GM19035 (cell line): ENCODE measurements at regions not wholly inside any gene's neighbourhood (a gene's known extent, or its start where the extent isn't known, plus 50 kb on each side); places are given as distances from the start of the nearest gene placed in this dataset.
A peak's percentile ranks its signal among the peaks of the same experiment; 100 is the strongest.
"Not testable (repeated sequence)": the region's sequence is repeated elsewhere in the genome, so short reads cannot be mapped to it uniquely, and the experiment has no call there.

Experiments
- ATAC-seq: cut with Tn5 transposase; IDR thresholded peaks from one replicate; pipeline ENCODE4 v1.9.1; 2021; ENCODE audit not compliant: unreplicated experiment

- peak; percentile 43 for ATAC-seq
Observed at GRCh38 chr6:119442776-119443184, 93.2 kb upstream of the MAN1A1 start.

DNA sequence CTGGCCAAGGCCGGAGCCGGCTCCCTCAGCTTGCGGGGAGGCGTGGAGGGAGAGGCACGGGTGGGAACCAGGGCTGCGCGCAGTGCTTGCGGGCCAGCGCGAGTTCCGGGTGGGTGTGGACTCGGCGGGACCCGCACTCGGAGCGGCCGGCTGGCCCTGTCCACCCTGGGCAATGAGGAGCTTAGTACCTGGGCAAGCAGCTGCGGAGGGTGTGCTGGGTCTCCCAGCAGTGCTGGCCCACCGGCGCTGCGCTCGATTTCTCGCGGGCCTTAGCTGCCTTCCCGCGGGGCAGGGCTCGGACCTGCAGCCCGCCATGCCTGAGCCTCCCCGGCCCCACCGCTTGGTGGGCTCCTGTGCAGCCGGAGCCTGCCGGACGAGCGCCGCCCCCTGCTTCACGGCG is 91.4 kb upstream of the MAN1A1 start:
- no peak for ATAC-seq

DNA sequence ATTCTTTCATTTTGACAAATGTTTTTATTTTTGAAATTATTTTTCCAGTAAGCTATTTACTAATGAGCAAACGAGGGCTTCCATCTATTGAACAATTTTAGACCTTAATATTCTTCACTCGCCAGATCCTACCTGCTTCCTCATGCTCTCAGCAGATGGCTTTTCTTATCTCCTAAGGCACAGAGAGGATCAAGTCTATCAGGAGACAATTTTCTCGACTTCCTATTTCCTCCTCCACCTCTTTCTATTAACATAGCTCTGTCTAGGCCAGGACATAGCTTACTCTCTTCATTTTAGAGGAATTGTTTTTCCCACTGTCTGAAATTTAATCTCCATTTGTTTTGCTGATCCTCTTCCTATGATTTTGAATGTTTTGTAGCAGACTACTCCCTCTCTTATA is 87.0 kb upstream of the MAN1A1 start:
- no peak for ATAC-seq

DNA sequence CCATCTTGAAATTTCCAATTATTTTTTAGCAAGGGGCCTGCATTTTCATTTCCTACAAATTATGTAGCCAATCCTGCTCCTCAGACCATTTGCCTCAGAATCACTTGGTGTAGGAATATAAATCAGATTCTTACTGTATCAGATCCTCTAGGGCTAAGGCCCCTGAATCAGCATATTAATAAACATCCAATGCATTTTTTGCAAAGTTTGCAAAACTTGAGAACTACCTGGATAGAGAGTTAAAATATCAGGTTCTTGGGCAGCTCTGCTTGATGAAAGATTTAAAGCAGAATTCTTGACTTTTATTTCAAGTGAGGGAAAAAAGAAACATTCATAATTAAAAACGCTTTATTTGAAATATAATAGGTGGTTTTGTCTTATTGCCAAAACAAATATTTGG is 82.2 kb upstream of the MAN1A1 start:
- ATAC-seq, result no peak

DNA sequence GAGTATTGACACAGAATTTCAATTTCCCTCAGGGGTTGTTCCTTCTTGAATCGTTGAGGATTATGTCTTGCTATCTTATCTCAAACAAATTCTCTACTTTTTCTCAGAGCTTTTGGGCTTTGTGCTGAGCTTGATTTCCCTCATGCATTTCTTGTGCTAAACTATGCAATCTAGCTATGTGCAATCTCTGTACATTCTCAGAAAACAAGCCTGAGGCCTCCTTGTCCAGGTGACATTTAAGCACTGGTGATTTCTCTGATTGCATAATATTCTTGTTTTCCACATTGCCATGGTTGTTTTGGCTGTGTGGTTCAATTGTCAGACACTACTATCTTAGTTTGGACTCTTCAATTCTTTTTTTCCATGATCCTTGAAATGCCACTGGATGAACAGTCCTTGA is 81.2 kb upstream of the MAN1A1 start:
- ATAC-seq, result no peak

DNA sequence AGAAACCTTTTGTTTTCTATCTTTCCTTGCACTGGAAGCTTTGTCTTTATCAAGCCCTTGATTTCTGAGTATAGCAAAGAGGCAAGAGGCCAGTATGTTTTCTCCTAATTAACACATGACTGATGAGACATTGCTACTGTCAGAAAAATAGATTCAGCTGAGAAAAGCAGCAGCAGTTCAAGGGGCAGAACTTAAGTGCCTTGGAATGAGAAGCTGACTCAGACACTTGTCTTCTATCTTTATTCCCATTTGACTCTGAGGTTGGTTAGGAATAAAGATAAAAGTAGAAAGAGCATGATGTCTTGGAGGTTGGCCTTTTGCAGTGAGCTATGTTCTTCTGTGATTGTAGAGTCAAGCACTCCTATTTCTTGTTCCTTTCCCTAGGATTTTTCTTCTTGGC is 79.1 kb upstream of the MAN1A1 start:
- ATAC-seq, result no peak

DNA sequence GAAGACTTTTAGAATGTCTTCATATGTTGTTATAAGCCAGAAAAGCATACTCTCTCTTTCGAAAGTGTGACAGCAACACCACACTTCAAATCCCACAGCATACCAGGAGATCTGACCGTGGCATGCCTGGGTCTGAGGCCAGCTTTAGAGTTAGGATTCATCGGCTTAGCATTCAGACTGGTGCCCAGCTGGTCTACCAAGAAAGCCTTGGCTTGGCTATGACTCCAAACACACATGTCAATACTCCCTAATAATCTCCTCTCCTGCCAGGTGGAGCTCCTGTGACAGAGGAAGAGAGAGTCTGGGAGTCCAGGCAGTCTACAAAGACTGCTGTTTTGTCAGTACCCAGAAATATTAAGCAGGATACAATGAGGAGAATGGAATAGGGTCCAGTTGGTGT is 77.1 kb upstream of the MAN1A1 start:
- no peak for ATAC-seq

DNA sequence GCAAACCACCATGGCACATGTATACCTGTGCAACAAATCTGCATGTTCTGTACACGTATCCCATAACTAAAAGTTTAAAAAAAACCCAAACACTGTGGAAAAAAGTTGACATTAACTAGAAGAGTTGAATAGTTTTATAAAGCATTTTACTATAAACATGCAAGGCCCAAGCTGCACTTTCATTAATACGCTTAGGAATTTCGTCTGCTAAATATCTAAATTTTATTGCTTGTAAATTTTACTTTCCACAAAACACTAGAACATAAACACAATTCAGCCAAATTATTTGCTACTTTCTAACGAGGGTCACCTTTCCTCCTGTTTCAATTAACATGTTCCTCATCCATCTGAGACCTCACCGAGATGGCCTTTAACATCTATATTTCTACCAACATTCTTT is 74.4 kb upstream of the MAN1A1 start:
- no peak for ATAC-seq

DNA sequence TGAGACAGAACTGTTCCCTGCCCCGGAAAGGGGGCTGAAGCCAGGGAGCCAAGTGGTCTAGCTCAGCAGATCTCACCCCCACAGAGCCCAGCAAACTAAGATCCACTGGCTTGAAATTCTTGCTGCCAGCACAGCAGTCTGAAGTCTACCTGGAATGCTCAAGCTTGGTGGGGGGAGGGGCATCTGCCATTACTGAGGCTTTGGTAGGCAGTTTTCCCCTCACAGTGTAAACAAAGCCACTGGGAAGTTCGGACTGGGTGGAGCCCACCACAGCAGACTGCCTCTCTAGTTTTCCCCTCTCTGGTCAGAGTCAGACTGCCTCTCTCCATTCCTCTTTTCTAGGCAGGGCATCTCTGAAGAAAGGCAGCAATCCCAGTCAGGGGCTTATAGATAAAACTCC is 68.5 kb upstream of the MAN1A1 start:
- ATAC-seq, result not testable (repeated sequence)

DNA sequence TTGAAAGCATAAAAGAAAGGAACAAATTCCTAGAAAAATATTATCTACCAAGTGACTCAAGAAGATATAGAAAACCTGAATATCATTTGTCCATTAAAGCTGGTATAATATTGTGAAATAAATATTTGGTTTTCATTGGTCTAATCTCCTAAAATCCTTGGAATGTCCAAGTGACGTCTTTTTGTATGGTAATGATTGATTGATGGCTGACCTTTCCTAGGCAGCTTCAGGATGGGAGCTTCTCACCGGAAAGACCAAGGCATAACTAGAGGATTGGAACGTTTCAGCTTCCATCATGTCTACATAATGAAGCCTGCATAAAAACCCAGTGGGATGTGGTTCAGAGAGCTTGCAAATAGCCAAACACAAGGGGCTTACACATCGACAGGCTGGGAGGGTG is 57.6 kb upstream of the MAN1A1 start:
- no peak for ATAC-seq

DNA sequence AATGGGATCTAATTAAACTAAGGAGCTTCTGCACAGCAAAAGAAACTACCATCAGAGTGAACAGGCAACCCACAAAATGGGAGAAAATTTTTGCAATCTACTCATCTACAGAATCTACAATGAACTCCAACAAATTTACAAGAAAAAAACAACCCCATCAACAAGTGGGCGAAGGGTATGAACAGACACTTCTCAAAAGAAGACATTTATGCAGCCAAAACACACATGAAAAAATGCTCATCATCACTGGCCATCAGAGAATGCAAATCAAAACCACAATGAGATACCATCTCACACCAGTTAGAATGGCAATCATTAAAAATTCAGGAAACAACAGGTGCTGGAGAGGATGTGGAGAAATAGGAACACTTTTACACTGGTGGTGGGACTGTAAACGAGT is 55.6 kb upstream of the MAN1A1 start:
- ATAC-seq, result not testable (repeated sequence)
